Fibroblast of pulmonary artery (primary cell): ENCODE measurements at regions not wholly inside any gene's neighbourhood (a gene's known extent, or its start where the extent isn't known, plus 50 kb on each side); places are given as distances from the start of the nearest gene placed in this dataset.
A peak's percentile ranks its signal among the peaks of the same experiment; 100 is the strongest.
"Not testable (repeated sequence)": the region's sequence is repeated elsewhere in the genome, so short reads cannot be mapped to it uniquely, and the experiment has no call there.

Experiments
- DNase-seq: peaks from one replicate; pipeline ENCODE4 v3.0.0-alpha.2; 2010; ENCODE audit warnings: low read depth
- H3K4me3 ChIP-seq: replicated peaks from 2 replicates; pipeline ENCODE4 v1.5.1; 2011; ENCODE audit warnings: low read depth, mild to moderate bottlenecking, control low read depth, low read length, moderate library complexity
- CTCF ChIP-seq: IDR thresholded peaks from 2 replicates; pipeline ENCODE4 v1.5.1; 2011; ENCODE audit warnings: mild to moderate bottlenecking, control low read depth, low read length, inconsistent platforms; ENCODE audit errors: missing control alignments

GRCh38 chr10:90096196-90096595 is 394.8 kb downstream of the KIF20B start:
- no peak for TF ChIP-seq CTCF
- no peak for DNase-seq
- no peak overlapping the region for H3K4me3 ChIP-seq

GRCh38 chr10:90107581-90107980 is 406.2 kb downstream of the KIF20B start:
- H3K4me3 ChIP-seq = not testable (repeated sequence)

GRCh38 chr10:90111671-90112070 is 410.3 kb downstream of the KIF20B start:
- no peak for TF ChIP-seq CTCF
- no peak overlapping the region for H3K4me3 ChIP-seq
- DNase-seq = peak; percentile 41

More at GRCh38 chr10:90107581-90107980, 406.2 kb downstream of the KIF20B start:
- DNase-seq = not testable (repeated sequence)

GRCh38 chr10:90112681-90113080 is 411.3 kb downstream of the KIF20B start:
- no peak overlapping the region for H3K4me3 ChIP-seq
- no peak for TF ChIP-seq CTCF
- peak; percentile 66 for DNase-seq

- DNase-seq, H3K4me3 ChIP-seq: not testable (repeated sequence)
Measured at GRCh38 chr10:90118567-90118966, 417.2 kb downstream of the KIF20B start.

GRCh38 chr10:90119631-90120280 is 418.4 kb downstream of the KIF20B start:
- DNase-seq, H3K4me3 ChIP-seq: not testable (repeated sequence)

GRCh38 chr10:90125456-90126255 is 424.3 kb downstream of the KIF20B start:
- DNase-seq = peak; percentile 87
- no peak overlapping the region for H3K4me3 ChIP-seq
- TF ChIP-seq CTCF = peak; percentile 21

- DNase-seq = no peak
- no peak overlapping the region for H3K4me3 ChIP-seq
- TF ChIP-seq CTCF = no peak
Measured at GRCh38 chr10:90126256-90126595, 424.8 kb downstream of the KIF20B start.
